AG10803 (cell line): ENCODE measurements at regions not wholly inside any gene's neighbourhood (a gene's known extent, or its start where the extent isn't known, plus 50 kb on each side); places are given as distances from the start of the nearest gene placed in this dataset.
A peak's percentile ranks its signal among the peaks of the same experiment; 100 is the strongest.

Experiments used
- DNase-seq: peaks from one replicate; pipeline ENCODE4 v3.0.0; 2010; ENCODE audit warnings: low read depth
- H3K4me3 ChIP-seq: 2 replicates; pipeline ENCODE4 v1.5.1; 2011; ENCODE audit warnings: mild to moderate bottlenecking, low read length, control low read depth
- CTCF ChIP-seq: conservative IDR thresholded peaks from 2 replicates; pipeline ENCODE4 v1.5.1; 2011; ENCODE audit warnings: mild to moderate bottlenecking, low read length, control low read depth, inconsistent platforms

DNA sequence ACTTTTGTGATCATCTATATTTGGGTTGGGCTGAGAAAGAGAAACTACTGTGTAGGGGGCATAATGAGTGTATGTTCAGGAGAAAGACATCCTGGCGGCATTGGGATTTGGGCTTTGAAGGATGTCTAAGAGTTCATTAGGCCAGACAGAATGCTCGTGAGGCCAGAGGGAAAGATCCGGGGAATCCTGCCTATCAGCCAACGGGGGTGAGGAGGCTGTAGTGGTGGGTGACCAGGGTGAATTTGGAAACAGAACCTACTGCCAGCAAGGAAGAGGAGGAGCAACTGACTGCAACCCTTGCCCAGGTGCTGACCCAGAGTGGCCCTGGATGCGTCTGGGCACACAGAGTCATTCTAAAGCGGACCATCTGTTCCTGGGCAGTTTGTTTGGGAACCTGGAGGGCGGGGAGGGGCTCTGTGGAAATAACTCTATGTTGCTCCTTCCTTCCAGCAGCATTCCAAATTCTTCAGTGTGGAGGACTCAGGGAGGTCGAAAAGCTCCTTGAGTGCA is 56.9 kb upstream of the ECE1 start:
- TF ChIP-seq CTCF, result no peak
- DNase-seq, result no peak
- H3K4me3 ChIP-seq, result no peak overlapping the region

- H3K4me3 ChIP-seq, result peak overlapping the region; percentile 77
- no peak for DNase-seq
- TF ChIP-seq CTCF, result no peak
Measured at GRCh38 chr1:21346365-21347071, 56.3 kb upstream of the ECE1 start.

DNA sequence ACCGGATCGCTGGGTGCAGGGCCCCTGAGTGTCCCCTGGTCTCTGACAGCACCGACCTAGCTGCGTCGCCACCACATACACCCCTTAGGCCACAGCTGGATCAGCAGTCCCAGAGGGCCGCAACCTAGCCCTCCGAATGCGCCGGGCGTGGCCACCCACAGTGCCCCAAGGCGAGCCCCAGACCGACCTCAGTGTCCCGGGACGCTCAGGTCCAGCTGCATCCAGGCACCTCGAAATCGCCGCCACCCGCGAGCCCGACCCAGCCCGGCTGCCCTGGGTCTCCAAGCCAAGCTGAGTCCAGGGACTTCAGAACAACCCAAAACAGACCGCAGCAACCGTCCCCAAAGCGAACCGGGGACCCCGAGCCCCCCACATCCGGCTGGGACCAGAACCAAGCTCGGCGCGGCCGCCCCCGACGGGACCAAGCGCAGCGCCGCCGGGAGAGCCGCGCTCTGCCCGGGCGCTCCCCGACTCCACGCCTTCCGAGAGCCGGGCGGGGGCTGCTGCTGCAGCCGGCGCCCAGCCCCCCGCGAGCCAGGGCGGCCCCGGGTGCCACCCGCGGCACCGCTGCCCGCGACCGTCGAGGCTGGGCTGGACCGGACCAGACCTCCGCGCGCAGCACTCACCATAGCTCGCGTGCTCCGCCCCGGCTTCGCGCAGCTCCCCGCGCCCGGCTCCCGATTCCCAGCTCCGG is 54.6 kb upstream of the ECE1 start:
- peak overlapping the region; percentile 74 for H3K4me3 ChIP-seq
- no peak for DNase-seq
- no peak for TF ChIP-seq CTCF

- H3K4me3 ChIP-seq, result peak overlapping the region; percentile 74
- TF ChIP-seq CTCF, result no peak
- no peak for DNase-seq
Measured at GRCh38 chr1:21344098-21344749, 54.0 kb upstream of the ECE1 start.

DNA sequence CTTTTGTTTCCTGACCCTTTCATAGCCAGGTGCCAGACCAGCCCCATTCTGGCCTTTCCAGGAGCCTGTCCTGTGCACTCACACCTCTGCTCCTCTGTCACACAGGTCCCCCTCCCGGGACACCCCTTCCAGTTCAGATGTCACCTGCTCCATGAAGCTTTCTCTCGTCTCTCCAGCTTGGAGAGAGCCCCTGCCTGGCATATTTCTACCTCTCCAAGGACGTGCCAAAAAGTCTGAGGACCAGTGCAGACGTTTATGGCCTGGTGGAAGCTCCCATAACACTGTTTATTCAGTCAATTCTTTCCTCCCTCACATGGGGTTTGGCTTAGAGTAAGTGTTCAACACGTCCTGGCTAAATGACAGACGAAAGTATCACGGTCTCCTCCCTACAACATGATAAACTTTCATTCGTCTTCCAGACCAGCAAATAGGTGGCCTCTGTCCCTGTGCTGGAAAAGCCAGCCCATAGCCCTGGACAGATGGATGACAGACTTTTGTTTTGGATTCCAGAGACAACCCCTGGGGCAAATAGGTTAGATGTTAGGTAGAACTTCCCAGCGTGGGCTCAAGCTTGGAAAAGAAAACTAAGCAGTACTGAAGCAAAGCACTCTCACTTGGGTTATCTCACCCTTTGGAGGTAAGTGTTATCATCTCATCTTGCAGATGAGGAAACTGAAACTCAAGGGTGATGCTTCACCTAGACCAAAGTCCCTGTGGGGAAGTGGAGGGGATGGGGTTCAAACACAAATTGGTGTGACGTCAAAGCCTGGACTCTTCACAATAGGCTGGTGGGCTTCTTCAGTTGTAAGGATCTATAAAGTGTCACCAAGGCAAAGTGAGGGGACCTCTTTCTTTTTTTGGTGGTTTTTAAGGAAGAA is 52.9 kb upstream of the ECE1 start:
- H3K4me3 ChIP-seq, result peak overlapping the region; percentile 74
- no peak for TF ChIP-seq CTCF
- no peak for DNase-seq

DNA sequence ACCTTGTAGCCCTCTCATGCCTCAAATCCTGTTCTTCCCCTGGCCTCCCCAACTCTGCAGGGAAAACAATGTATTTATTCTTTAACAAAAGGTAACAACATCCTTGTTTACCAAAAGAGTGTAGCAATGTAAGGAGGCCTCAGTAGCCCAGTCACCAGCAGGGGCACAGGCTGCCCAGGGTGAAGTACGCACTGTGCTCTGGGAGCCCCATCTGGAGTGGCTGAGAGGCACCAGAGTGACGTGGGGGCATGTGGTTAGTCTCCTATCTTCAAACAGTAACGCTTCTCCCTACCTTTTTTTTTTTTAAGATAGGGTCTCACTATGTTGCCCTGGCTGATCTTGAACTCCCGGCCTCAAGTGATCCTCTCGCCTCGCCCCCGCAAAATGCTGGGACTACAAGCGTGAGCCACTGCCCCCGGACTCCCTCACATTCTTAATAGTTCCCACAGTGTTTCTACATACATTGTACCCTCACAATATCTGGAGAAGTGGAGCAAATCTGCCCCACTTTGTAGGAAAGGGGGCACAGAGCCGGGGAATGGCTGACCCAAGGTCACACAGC is 51.3 kb upstream of the ECE1 start:
- H3K4me3 ChIP-seq, result no peak overlapping the region; the same call in 1 of the 2 replicates
- no peak for TF ChIP-seq CTCF
- no peak for DNase-seq
